HFF-Myc (cell line): ENCODE measurements at regions not wholly inside any gene's neighbourhood (a gene's known extent, or its start where the extent isn't known, plus 50 kb on each side); places are given as distances from the start of the nearest gene placed in this dataset.

Experiments
- DNase-seq: peaks from one replicate; pipeline ENCODE4 v3.0.0-alpha.2; 2011; ENCODE audit warnings: low read depth; ENCODE audit errors: extremely low read depth
- H3K4me3 ChIP-seq: replicated peaks from 2 replicates; pipeline ENCODE4 v1.5.1; 2011; ENCODE audit warnings: low read depth, mild to moderate bottlenecking, control low read depth, low read length
- TF ChIP-seq, protein P1 (sequence below): IDR thresholded peaks from 2 replicates; pipeline ENCODE4 v1.5.1; 2012; ENCODE audit warnings: mild to moderate bottlenecking, low read depth, low read length, control low read depth; ENCODE audit errors: missing control alignments

DNA sequence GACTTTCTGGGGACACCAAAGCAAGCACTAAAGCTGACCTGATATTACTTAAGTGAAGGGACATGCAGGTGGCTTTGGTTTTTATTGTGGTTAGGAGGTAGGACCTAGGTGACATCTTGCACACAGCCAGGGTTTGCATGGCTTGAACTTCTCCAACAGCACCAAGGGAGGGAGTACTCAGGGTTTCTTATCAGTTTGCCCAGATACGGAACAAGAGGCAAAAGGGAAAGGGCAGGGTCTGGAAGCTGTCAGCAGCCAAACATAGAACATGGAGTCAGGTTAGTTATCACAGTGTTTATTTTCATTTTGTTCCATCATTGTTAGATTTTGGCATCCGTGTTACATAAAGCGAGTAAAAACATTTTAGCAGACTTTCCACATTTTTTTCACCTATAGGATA, 186.3 kb upstream of the CLEC14A start:
- DNase-seq, result no peak
- no peak overlapping the region for H3K4me3 ChIP-seq
- TF ChIP-seq, protein P1, sequence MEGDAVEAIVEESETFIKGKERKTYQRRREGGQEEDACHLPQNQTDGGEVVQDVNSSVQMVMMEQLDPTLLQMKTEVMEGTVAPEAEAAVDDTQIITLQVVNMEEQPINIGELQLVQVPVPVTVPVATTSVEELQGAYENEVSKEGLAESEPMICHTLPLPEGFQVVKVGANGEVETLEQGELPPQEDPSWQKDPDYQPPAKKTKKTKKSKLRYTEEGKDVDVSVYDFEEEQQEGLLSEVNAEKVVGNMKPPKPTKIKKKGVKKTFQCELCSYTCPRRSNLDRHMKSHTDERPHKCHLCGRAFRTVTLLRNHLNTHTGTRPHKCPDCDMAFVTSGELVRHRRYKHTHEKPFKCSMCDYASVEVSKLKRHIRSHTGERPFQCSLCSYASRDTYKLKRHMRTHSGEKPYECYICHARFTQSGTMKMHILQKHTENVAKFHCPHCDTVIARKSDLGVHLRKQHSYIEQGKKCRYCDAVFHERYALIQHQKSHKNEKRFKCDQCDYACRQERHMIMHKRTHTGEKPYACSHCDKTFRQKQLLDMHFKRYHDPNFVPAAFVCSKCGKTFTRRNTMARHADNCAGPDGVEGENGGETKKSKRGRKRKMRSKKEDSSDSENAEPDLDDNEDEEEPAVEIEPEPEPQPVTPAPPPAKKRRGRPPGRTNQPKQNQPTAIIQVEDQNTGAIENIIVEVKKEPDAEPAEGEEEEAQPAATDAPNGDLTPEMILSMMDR, result no peak

DNA sequence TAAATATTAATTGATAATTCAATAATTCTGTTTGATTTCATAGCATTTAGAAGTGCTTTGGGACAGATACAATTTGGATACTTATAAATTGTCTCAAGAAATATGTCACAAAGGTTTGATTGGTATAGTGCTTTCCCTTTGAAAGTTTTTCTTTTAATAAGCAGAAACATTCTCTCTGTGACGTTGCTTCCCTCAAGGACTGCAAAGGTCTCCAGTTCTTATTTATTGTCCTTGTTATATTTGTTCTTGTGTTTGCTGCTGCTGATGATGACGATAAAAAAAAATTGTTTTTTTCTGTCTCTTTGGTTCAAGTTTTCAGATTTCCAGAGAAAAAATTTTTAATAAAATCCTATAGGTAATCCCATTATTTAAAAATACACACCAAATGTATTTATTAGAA, 176.3 kb upstream of the CLEC14A start:
- H3K4me3 ChIP-seq, result no peak overlapping the region
- TF ChIP-seq, protein P1, result no peak
- DNase-seq, result no peak

DNA sequence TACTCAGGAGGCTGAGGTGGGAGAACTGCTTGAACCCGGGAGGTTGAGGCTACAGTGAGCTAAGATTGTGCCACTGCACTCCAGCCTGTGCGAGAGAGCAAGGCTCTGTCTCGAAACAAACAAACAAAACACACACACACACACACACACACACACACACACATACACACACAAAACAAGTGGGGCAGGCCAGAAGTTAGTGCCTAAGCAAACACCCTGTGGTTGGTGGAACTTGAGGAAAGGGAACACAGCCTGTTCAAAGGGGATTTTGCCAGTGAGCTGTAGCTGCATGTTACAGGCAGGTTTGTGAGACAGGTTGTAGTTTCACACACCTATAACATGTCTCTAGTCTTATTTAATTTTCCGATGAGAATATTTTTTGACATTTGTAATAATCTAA, 175.3 kb upstream of the CLEC14A start:
- TF ChIP-seq, protein P1, result no peak
- no peak overlapping the region for H3K4me3 ChIP-seq
- DNase-seq, result no peak

DNA sequence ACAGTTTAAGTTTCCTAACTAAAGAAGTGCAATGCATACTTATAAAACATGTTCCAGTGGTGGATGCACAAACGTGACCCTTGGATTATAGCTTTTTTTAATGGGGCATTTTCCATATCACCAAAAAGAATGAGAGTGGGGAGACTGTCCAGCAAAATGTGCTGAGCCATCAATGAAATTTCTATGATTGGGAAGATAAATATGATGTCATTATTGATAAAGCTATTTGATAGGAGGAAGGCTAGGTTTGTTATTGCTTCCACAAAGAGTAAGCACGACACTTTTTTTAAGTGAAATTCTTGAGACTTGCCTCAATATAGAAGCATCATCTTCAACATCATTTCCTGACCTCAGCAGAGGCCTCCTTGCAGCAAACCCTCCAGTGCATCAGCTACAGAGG, 174.6 kb upstream of the CLEC14A start:
- no peak for DNase-seq
- TF ChIP-seq, protein P1, result no peak
- no peak overlapping the region for H3K4me3 ChIP-seq

DNA sequence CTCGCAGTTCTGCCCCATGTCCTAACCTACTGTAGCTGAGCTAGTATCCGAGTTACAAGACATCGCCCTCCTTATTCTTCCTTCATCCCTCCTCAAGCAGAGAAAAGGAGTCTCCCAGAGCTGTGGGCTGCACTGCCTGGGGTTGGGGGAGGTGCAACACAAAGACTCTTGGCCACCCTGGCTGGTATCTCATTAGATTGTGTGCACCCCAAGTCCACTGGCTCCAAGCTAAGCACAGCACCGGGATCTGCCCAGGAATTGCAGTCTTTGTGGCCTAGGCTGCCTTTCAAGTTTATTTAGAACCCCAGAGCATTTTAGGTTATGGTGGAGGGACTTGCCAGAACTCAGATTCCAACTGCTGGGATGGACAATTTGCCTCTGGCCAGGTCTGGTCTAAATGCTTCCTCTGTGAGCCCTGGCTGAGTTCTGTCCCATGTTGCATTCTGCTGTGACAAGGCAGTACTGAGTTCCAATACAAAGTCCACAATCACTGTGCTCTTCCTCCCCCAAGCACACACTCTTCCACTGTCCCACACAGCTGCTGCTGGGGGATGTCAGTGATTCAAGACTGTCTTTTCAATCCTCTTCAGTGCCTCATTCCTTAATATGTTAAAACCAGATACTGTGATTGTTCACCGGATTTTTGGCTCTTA, 169.6 kb upstream of the CLEC14A start:
- no peak for DNase-seq
- H3K4me3 ChIP-seq, result no peak overlapping the region
- TF ChIP-seq, protein P1, result no peak

DNA sequence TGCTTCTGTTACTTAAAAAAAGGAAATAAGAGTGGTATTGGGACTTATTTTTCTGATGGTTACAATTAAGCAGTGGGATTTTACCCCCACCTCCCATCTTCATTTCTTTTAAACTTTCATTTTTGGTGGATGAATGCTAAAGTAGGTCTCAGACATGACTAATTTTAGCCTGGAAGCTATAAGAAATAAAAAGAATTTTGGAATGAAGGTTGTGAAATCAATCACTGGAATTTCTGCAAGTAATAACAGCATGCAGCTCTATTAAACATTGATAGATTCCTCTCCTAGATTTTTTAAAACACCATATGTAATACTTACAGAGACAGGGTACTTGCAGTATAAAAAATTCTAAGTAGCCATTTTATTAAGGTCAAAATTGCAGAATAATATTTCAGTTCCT, 164.2 kb upstream of the CLEC14A start:
- TF ChIP-seq, protein P1, result no peak
- H3K4me3 ChIP-seq, result no peak overlapping the region
- no peak for DNase-seq

DNA sequence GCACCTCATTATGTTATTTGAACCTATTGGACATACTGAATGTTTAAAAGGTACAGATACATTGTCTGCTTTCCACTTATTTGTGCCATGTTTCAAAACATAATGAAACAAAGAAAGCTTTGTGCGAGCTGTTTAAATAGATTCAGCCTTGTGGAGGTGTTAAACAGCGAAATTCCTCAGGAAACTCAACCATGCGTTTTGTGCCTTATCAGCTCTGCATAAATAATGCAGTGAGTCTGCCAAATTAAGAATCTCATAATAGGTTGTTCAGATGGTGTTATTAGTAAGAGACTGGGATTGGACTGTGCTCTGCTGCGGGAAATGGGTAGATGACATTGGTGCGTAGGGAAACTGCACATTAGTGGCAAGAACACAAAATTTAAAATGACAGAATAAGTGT, 163.7 kb upstream of the CLEC14A start:
- H3K4me3 ChIP-seq, result no peak overlapping the region
- no peak for DNase-seq
- TF ChIP-seq, protein P1, result no peak
